K562 (cell line): ENCODE measurements at regions not wholly inside any gene's neighbourhood (a gene's known extent, or its start where the extent isn't known, plus 50 kb on each side); places are given as distances from the start of the nearest gene placed in this dataset.

Experiments
- FIP1L1 ChIP-seq: fragments of 200-400 bp; formaldehyde crosslinking; IDR thresholded peaks from 2 replicates; pipeline ENCODE4 v1.6.1; 2018; ENCODE audit warnings: mild to moderate bottlenecking, low read depth, low read length; ENCODE audit not compliant: poor library complexity, severe bottlenecking
- FOS ChIP-seq: IDR thresholded peaks from 3 replicates; pipeline ENCODE4 v1.6.1; 2011; ENCODE audit not compliant: insufficient read length; ENCODE audit errors: extremely low read depth
- GTF2F1 ChIP-seq: IDR thresholded peaks from 2 replicates; pipeline ENCODE4 v1.6.1; 2011; ENCODE audit warnings: low read depth, low read length, improper control_type of control experiment
- HIVEP1 ChIP-seq: fragments of 250-450 bp; sonication (Bioruptor Pico); IDR thresholded peaks from 2 replicates; pipeline ENCODE4 v1.4.0; 2020; ENCODE audit warnings: mild to moderate bottlenecking
- RCOR1 ChIP-seq, 2 experiments: IDR thresholded peaks; 2 replicates each; pipeline ENCODE4 v1.6.1; 2012; ENCODE audit warnings: low read depth in 2 of 2, low read length in 2 of 2, borderline replicate concordance in 1 of 2, improper control_type of control experiment in 1 of 2
- ZNF3 ChIP-seq: fragments of 250-450 bp; sonication (Bioruptor Pico); IDR thresholded peaks from 2 replicates; pipeline ENCODE4 v1.5.0; 2021; ENCODE audit warnings: mild to moderate bottlenecking, moderate library complexity
- ZNF551 ChIP-seq: fragments of 250-450 bp; sonication (Bioruptor Pico); IDR thresholded peaks from 2 replicates; pipeline ENCODE4 v1.5.0; 2021; ENCODE audit warnings: mild to moderate bottlenecking, moderate library complexity
- ZNF778 ChIP-seq: fragments of 450-650 bp; formaldehyde crosslinking; IDR thresholded peaks from 2 replicates; pipeline ENCODE4 v1.4.0; 2020; ENCODE audit warnings: mild to moderate bottlenecking, moderate library complexity
- TF ChIP-seq, protein P1 (sequence below): sonication (generic); formaldehyde crosslinking; IDR thresholded peaks from 2 replicates; pipeline ENCODE4 v1.8.0; 2022; ENCODE audit warnings: mild to moderate bottlenecking, low read depth, missing genetic modification reagents
- TF ChIP-seq, protein P2 (sequence below): sonication (generic); formaldehyde crosslinking; IDR thresholded peaks from 2 replicates; pipeline ENCODE4 v1.8.0; 2022; ENCODE audit warnings: missing genetic modification reagents, mild to moderate bottlenecking, moderate library complexity, borderline replicate concordance
- TF ChIP-seq, protein P3 (sequence below), 2 experiments: fragments of 150-350 bp in 1 of 2; IDR thresholded peaks; 2 replicates each; pipeline ENCODE4 v1.6.1; 2012 to 2016; ENCODE audit warnings: low read depth in 2 of 2, low read length in 2 of 2, mild to moderate bottlenecking in 1 of 2, moderate library complexity in 1 of 2

DNA sequence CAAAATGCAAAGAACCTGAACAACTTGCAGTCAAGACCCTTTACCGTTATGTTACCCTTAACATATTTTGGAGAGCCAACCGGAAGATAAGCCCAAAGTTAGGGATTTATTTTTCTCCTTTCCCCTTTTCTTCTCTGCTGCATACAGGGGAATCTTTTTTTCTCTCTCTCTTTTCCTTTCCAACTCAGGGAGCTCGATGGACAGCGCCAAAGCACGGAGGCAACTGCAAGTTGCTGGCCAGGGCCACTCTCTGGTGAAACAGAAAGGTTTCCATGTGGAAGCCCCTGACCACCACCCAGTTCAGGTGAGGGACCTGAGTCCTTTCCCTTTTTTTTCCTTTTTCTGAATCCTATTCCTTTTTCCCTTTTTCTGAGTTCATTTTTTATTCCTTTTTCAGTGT lies 98.8 kb upstream of the COX10 start (continued):
- TF ChIP-seq, protein P1, sequence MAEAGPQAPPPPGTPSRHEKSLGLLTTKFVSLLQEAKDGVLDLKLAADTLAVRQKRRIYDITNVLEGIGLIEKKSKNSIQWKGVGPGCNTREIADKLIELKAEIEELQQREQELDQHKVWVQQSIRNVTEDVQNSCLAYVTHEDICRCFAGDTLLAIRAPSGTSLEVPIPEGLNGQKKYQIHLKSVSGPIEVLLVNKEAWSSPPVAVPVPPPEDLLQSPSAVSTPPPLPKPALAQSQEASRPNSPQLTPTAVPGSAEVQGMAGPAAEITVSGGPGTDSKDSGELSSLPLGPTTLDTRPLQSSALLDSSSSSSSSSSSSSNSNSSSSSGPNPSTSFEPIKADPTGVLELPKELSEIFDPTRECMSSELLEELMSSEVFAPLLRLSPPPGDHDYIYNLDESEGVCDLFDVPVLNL (CRISPR knock-in tag): no peak
- TF ChIP-seq RCOR1 (IDR thresholded peaks at IDR 0.05; ENCODE audit: borderline replicate concordance in 1 of 2, low read depth in 2 of 2, low read length in 2 of 2) (no peak), ZNF551 (CRISPR knock-in tag) (no peak), HIVEP1 (CRISPR knock-in tag) (no peak), ZNF3 (no peak), ZNF778 (CRISPR knock-in tag) (no peak), GTF2F1 (no peak), FIP1L1 (no peak), FOS (no peak)
- TF ChIP-seq, protein P2, sequence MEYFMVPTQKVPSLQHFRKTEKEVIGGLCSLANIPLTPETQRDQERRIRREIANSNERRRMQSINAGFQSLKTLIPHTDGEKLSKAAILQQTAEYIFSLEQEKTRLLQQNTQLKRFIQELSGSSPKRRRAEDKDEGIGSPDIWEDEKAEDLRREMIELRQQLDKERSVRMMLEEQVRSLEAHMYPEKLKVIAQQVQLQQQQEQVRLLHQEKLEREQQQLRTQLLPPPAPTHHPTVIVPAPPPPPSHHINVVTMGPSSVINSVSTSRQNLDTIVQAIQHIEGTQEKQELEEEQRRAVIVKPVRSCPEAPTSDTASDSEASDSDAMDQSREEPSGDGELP (CRISPR knock-in tag): no peak
- TF ChIP-seq, protein P3, sequence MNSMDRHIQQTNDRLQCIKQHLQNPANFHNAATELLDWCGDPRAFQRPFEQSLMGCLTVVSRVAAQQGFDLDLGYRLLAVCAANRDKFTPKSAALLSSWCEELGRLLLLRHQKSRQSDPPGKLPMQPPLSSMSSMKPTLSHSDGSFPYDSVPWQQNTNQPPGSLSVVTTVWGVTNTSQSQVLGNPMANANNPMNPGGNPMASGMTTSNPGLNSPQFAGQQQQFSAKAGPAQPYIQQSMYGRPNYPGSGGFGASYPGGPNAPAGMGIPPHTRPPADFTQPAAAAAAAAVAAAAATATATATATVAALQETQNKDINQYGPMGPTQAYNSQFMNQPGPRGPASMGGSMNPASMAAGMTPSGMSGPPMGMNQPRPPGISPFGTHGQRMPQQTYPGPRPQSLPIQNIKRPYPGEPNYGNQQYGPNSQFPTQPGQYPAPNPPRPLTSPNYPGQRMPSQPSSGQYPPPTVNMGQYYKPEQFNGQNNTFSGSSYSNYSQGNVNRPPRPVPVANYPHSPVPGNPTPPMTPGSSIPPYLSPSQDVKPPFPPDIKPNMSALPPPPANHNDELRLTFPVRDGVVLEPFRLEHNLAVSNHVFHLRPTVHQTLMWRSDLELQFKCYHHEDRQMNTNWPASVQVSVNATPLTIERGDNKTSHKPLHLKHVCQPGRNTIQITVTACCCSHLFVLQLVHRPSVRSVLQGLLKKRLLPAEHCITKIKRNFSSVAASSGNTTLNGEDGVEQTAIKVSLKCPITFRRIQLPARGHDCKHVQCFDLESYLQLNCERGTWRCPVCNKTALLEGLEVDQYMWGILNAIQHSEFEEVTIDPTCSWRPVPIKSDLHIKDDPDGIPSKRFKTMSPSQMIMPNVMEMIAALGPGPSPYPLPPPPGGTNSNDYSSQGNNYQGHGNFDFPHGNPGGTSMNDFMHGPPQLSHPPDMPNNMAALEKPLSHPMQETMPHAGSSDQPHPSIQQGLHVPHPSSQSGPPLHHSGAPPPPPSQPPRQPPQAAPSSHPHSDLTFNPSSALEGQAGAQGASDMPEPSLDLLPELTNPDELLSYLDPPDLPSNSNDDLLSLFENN (IDR thresholded peaks at IDR 0.05; ENCODE audit: low read depth in 2 of 2, low read length in 2 of 2): no peak
